ENCODE measurements at regions not wholly inside any gene's neighbourhood (a gene's known extent, or its start where the extent isn't known, plus 50 kb on each side); places are given as distances from the start of the nearest gene placed in this dataset.

DNA sequence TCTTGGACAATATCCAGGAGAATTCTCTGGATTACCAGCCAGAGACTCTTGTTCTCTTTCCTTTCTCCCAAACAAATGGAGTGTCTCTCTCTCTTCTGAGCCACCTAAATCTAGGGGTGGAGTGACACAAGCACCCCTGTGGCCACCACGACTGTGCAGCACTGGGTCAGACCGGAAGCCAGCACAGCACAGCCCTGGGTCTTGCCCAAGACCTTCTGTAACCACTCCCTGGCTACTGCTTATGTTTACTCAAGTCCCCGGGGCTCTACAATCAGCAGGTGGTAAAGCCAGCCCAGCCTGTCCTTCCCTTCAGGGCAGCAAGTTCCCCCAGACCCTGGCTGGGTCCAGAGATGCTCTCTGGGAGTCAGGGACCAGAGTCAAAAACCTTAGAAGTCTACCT lies 110.0 kb upstream of the TUT7 start:
- Histone ChIP-seq H3K79me2 (ENCODE audit: insufficient read depth, low read length) (no peaks in the 10 kb centered on the region), H4K20me1 (ENCODE audit: low read depth, low read length) (no peaks in the 10 kb centered on the region), H3F3A (ENCODE audit: insufficient read depth) (no peaks in the 10 kb centered on the region), H3K9me2 (replicated peaks; ENCODE audit: insufficient read depth, low read length) (no peaks in the 10 kb centered on the region), H3K4me2 (ENCODE audit: low read depth, low read length, poor library complexity, severe bottlenecking) (no peak overlapping the region), H3K36me3 (ENCODE audit: low read length) (no peaks in the 10 kb centered on the region), H3K4me3 (ENCODE audit: insufficient read depth, low read length, poor library complexity, severe bottlenecking) (no peak overlapping the region), H3K9ac (ENCODE audit: low read length) (no peak overlapping the region), H3K9me3 (ENCODE audit: insufficient read depth, low read length) (no peaks in the 10 kb centered on the region), H3K27ac (ENCODE audit: low read depth, low read length) (no peak overlapping the region), H3K27me3 (ENCODE audit: low read length) (no peaks in the 10 kb centered on the region), H2AFZ (ENCODE audit: low read depth, low read length, severe bottlenecking) (no peak overlapping the region)
- TF ChIP-seq EZH2phosphoT487 (conservative IDR thresholded peaks at IDR 0.05; ENCODE audit: low read length) = no peak
- TF ChIP-seq, protein P1, sequence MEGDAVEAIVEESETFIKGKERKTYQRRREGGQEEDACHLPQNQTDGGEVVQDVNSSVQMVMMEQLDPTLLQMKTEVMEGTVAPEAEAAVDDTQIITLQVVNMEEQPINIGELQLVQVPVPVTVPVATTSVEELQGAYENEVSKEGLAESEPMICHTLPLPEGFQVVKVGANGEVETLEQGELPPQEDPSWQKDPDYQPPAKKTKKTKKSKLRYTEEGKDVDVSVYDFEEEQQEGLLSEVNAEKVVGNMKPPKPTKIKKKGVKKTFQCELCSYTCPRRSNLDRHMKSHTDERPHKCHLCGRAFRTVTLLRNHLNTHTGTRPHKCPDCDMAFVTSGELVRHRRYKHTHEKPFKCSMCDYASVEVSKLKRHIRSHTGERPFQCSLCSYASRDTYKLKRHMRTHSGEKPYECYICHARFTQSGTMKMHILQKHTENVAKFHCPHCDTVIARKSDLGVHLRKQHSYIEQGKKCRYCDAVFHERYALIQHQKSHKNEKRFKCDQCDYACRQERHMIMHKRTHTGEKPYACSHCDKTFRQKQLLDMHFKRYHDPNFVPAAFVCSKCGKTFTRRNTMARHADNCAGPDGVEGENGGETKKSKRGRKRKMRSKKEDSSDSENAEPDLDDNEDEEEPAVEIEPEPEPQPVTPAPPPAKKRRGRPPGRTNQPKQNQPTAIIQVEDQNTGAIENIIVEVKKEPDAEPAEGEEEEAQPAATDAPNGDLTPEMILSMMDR (IDR thresholded peaks at IDR 0.05; ENCODE audit: insufficient read depth, low read length, poor library complexity, severe bottlenecking) = no peak

DNA sequence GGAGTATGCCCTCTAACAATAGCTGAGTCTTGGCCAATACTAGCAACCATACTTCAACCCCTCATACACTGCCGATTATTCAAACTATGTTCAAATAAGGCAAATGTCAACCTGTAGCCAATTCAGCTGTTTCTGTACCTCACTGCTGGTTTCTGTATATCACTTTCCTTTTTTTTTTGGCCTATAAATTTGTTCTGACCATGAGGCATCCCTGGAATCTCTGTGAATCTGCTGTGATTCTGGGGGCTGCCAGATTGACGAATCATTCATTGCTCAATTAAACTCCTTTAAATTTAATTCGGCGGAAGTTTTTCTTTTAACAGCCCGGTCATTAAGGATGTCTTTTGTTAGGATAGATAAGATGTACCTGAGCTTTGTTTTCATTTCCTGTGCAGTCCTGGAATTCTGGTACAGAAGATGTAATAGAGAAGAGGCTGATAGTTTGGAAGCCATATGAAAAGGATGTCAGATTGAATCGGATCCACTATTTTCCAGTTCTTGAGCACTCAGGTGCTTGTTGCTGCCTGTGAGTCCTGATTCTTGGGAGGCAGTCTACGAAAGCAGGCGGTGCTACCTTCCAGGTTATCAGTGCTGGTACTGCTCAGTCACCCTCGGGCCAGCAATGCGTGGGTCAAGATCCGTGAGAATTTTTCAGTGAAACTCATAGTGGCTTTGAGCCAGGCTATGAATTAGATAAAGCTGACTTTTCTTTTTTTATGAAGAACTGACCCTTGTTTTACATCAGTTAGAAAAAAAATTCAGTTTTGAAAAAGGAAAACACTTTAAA lies 106.2 kb upstream of the TUT7 start:
- TF ChIP-seq EZH2phosphoT487 (conservative IDR thresholded peaks at IDR 0.05; ENCODE audit: low read length) = no peak
- TF ChIP-seq, protein P1 (IDR thresholded peaks at IDR 0.05; ENCODE audit: insufficient read depth, low read length, poor library complexity, severe bottlenecking) = no peak
- H3K36me3 ChIP-seq (ENCODE audit: low read length) = no peaks in the 10 kb centered on the region
- H3F3A ChIP-seq (ENCODE audit: insufficient read depth) = no peaks in the 10 kb centered on the region
- no peaks in the 10 kb centered on the region for H4K20me1 ChIP-seq (ENCODE audit: low read depth, low read length)
- H3K27ac ChIP-seq (ENCODE audit: low read depth, low read length) = no peak overlapping the region
- no peaks in the 10 kb centered on the region for H3K9me3 ChIP-seq (ENCODE audit: insufficient read depth, low read length)
- no peak overlapping the region for H3K4me2 ChIP-seq (ENCODE audit: low read depth, low read length, poor library complexity, severe bottlenecking)
- H3K4me3 ChIP-seq (ENCODE audit: insufficient read depth, low read length, poor library complexity, severe bottlenecking) = no peak overlapping the region
- no peak overlapping the region for H2AFZ ChIP-seq (ENCODE audit: low read depth, low read length, severe bottlenecking)
- H3K9me2 ChIP-seq (replicated peaks; ENCODE audit: insufficient read depth, low read length) = no peaks in the 10 kb centered on the region
- no peaks in the 10 kb centered on the region for H3K27me3 ChIP-seq (ENCODE audit: low read length)
- H3K9ac ChIP-seq (ENCODE audit: low read length) = no peak overlapping the region
- H3K79me2 ChIP-seq (ENCODE audit: insufficient read depth, low read length) = no peaks in the 10 kb centered on the region

DNA sequence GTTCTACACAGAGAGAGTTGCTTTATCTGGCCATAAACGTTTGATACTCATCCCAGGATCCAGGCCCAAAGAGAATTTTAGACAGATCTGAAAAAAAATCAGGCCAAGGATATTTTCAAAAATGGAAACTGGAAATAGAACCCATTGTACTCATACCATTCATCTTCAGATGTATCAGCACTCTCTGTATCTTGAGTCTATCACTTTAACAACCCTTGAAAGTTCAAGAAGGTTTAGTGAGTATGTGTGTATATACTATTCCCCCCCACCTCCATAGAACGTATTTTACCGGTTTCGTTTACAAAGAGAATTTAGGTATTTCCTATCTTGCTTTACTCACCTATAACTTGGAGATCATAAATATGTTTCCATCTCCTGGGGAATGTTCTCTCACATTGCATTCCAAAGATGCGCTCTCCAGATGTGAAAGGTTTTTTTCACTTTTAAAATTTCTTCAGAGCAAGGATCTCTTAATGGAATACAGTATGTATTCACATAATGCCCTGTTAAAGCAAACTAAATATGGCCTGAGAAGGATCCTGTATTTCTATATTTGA lies 105.5 kb upstream of the TUT7 start:
- Histone ChIP-seq H3K79me2 (ENCODE audit: insufficient read depth, low read length) (no peaks in the 10 kb centered on the region), H3F3A (ENCODE audit: insufficient read depth) (no peaks in the 10 kb centered on the region), H4K20me1 (ENCODE audit: low read depth, low read length) (no peaks in the 10 kb centered on the region)

More for the DNA sequence above, 105.5 kb upstream of the TUT7 start:
- Histone ChIP-seq H3K36me3 (ENCODE audit: low read length) (no peaks in the 10 kb centered on the region), H3K4me3 (ENCODE audit: insufficient read depth, low read length, poor library complexity, severe bottlenecking) (no peak overlapping the region), H3K4me2 (ENCODE audit: low read depth, low read length, poor library complexity, severe bottlenecking) (no peak overlapping the region), H3K27me3 (ENCODE audit: low read length) (no peaks in the 10 kb centered on the region), H3K9me3 (ENCODE audit: insufficient read depth, low read length) (no peaks in the 10 kb centered on the region), H3K9ac (ENCODE audit: low read length) (no peak overlapping the region), H3K9me2 (replicated peaks; ENCODE audit: insufficient read depth, low read length) (no peaks in the 10 kb centered on the region), H3K27ac (ENCODE audit: low read depth, low read length) (no peak overlapping the region), H2AFZ (ENCODE audit: low read depth, low read length, severe bottlenecking) (no peak overlapping the region)
- TF ChIP-seq, protein P1 (IDR thresholded peaks at IDR 0.05; ENCODE audit: insufficient read depth, low read length, poor library complexity, severe bottlenecking) = no peak
- no peak for TF ChIP-seq EZH2phosphoT487 (conservative IDR thresholded peaks at IDR 0.05; ENCODE audit: low read length)
